H9 (cell line): ENCODE measurements at regions not wholly inside any gene's neighbourhood (a gene's known extent, or its start where the extent isn't known, plus 50 kb on each side); places are given as distances from the start of the nearest gene placed in this dataset.

ENCODE experiments used
- DNase-seq: peaks from one replicate; pipeline ENCODE4 v3.0.0-alpha.2; 2017
- H2AFZ ChIP-seq: one replicate; pipeline ENCODE4 v1.6.1; 2013; ENCODE audit warnings: mild to moderate bottlenecking, low read length, control low read depth, moderate library complexity
- H2AK5ac ChIP-seq: 2 replicates; pipeline ENCODE4 v1.6.1; 2013; ENCODE audit warnings: low read length, control low read depth, mixed read lengths; ENCODE audit not compliant: insufficient read length
- H2BK120ac ChIP-seq: one replicate; pipeline ENCODE4 v1.6.1; 2013; ENCODE audit warnings: low read depth, mild to moderate bottlenecking, low read length, control low read depth, inconsistent platforms; ENCODE audit not compliant: poor library complexity, severe bottlenecking
- H2BK12ac ChIP-seq: 2 replicates; pipeline ENCODE4 v1.6.1; 2013; ENCODE audit warnings: low read length, control low read depth, mixed read lengths, low read depth; ENCODE audit not compliant: insufficient read length
- H2BK15ac ChIP-seq: 2 replicates; pipeline ENCODE4 v1.6.1; 2013; ENCODE audit warnings: low read depth, low read length, control low read depth
- H2BK20ac ChIP-seq: one replicate; pipeline ENCODE4 v1.6.1; 2013; ENCODE audit warnings: low read depth, mild to moderate bottlenecking, low read length, control low read depth, inconsistent platforms; ENCODE audit not compliant: poor library complexity, severe bottlenecking
- H2BK5ac ChIP-seq: 2 replicates; pipeline ENCODE4 v1.6.1; 2013; ENCODE audit warnings: low read length, control low read depth, mixed read lengths; ENCODE audit not compliant: insufficient read length
- H3K14ac ChIP-seq: 2 replicates; pipeline ENCODE4 v1.6.1; 2013; ENCODE audit warnings: low read length, control low read depth; ENCODE audit not compliant: insufficient read depth
- H3K18ac ChIP-seq: 2 replicates; pipeline ENCODE4 v1.6.1; 2013; ENCODE audit warnings: low read depth, mild to moderate bottlenecking, mixed read lengths, low read length, control low read depth; ENCODE audit not compliant: insufficient read length
- H3K23ac ChIP-seq: 2 replicates; pipeline ENCODE4 v1.6.1; 2013; ENCODE audit warnings: low read length, control low read depth, mixed read lengths, low read depth; ENCODE audit not compliant: insufficient read length
- H3K23me2 ChIP-seq: 2 replicates; pipeline ENCODE4 v1.6.1; 2013; ENCODE audit warnings: low read depth, mild to moderate bottlenecking, mixed read lengths, low read length, control low read depth; ENCODE audit not compliant: insufficient read length, poor library complexity, severe bottlenecking
- H3K27ac ChIP-seq: 2 replicates; pipeline ENCODE4 v1.5.1; 2013; ENCODE audit warnings: low read length, control low read depth, mixed read lengths, low read depth; ENCODE audit not compliant: insufficient read length
- H3K27me3 ChIP-seq: 2 replicates; pipeline ENCODE4 v1.6.1; 2013; ENCODE audit warnings: low read length, control low read depth, inconsistent platforms; ENCODE audit not compliant: insufficient read depth
- H3K4ac ChIP-seq: 2 replicates; pipeline ENCODE4 v1.6.1; 2013; ENCODE audit warnings: low read depth, mild to moderate bottlenecking, control low read depth, inconsistent platforms, low read length, moderate library complexity
- H3K4me1 ChIP-seq: 2 replicates; pipeline ENCODE4 v1.6.1; 2013; ENCODE audit warnings: low read length, control low read depth, inconsistent platforms; ENCODE audit not compliant: insufficient read depth
- H3K4me2 ChIP-seq: 2 replicates; pipeline ENCODE4 v1.6.1; 2013; ENCODE audit warnings: low read length, control low read depth, mixed read lengths; ENCODE audit not compliant: insufficient read length, insufficient read depth
- H3K56ac ChIP-seq: 2 replicates; pipeline ENCODE4 v1.6.1; 2013; ENCODE audit warnings: low read depth, mild to moderate bottlenecking, mixed read lengths, low read length, control low read depth; ENCODE audit not compliant: insufficient read length
- H3K79me1 ChIP-seq: 2 replicates; pipeline ENCODE4 v1.6.1; 2013; ENCODE audit warnings: low read depth, mild to moderate bottlenecking, moderate library complexity, low read length, control low read depth, inconsistent platforms; ENCODE audit not compliant: insufficient read depth, poor library complexity, severe bottlenecking
- H3K79me2 ChIP-seq: 2 replicates; pipeline ENCODE4 v1.6.1; 2013; ENCODE audit warnings: low read length, control low read depth, inconsistent platforms; ENCODE audit not compliant: insufficient read depth
- H3K9ac ChIP-seq: 2 replicates; pipeline ENCODE4 v1.6.1; 2013; ENCODE audit warnings: low read length, control low read depth, mixed read lengths; ENCODE audit not compliant: insufficient read length; ENCODE audit errors: extremely low read depth
- H3K9me3 ChIP-seq: one replicate; pipeline ENCODE4 v1.6.1; 2013; ENCODE audit warnings: low read depth, low read length, inconsistent platforms; ENCODE audit not compliant: control insufficient read depth
- H3T11ph ChIP-seq: one replicate; pipeline ENCODE4 v1.6.1; 2013; ENCODE audit warnings: mild to moderate bottlenecking, low read length, control low read depth, inconsistent platforms
- H4K20me1 ChIP-seq: one replicate; pipeline ENCODE4 v1.6.1; 2013; ENCODE audit not compliant: control insufficient read depth, insufficient read length, insufficient read depth
- H4K5ac ChIP-seq: 2 replicates; pipeline ENCODE4 v1.6.1; 2013; ENCODE audit warnings: low read depth, mild to moderate bottlenecking, mixed read lengths, low read length, control low read depth; ENCODE audit not compliant: insufficient read length
- H4K8ac ChIP-seq: replicated peaks from 2 replicates; pipeline ENCODE4 v1.6.1; 2013; ENCODE audit warnings: low read length, control low read depth, mixed read lengths, low read depth; ENCODE audit not compliant: insufficient read length
- H4K91ac ChIP-seq: 2 replicates; pipeline ENCODE4 v1.6.1; 2013; ENCODE audit warnings: low read depth, mild to moderate bottlenecking, moderate library complexity, mixed read lengths, low read length, control low read depth; ENCODE audit not compliant: insufficient read length
- H3K27ac Mint-ChIP-seq, 3 experiments: 2 replicates in 2 of 3; 3 replicates in 1 of 3; pipeline ENCODE4 v1.8.0; 2020 to 2021; ENCODE audit warnings: mixed read lengths in 3 of 3, mild to moderate bottlenecking in 1 of 3, moderate library complexity in 1 of 3
- H3K27me3 Mint-ChIP-seq: 2 replicates; pipeline ENCODE4 v1.8.0; 2021; ENCODE audit warnings: low read depth, mild to moderate bottlenecking, moderate library complexity, mixed read lengths
- H3K36me3 Mint-ChIP-seq, 3 experiments: 2 replicates in 2 of 3; 3 replicates in 1 of 3; pipeline ENCODE4 v1.8.0; 2020 to 2021; ENCODE audit warnings: low read depth in 3 of 3, mixed read lengths in 3 of 3; ENCODE audit not compliant: insufficient read depth in 1 of 3
- H3K4me1 Mint-ChIP-seq, 2 experiments: 2 replicates each; pipeline ENCODE4 v1.8.0; 2020; ENCODE audit warnings: mixed read lengths in 2 of 2
- H3K4me3 Mint-ChIP-seq, 2 experiments: 2 replicates in 1 of 2; 3 replicates in 1 of 2; pipeline ENCODE4 v1.8.0; 2020 to 2021; ENCODE audit warnings: mild to moderate bottlenecking in 2 of 2, mixed read lengths in 2 of 2, moderate library complexity in 1 of 2
- H3K9me3 Mint-ChIP-seq, 2 experiments: 2 replicates in 1 of 2; 3 replicates in 1 of 2; pipeline ENCODE4 v1.8.0; 2020; ENCODE audit warnings: mild to moderate bottlenecking in 2 of 2, mixed read lengths in 2 of 2, moderate library complexity in 1 of 2
- WGBS: extraction: QIAGEN DNeasy Blood & Tissue Kit; methylation state at CpG from one replicate; pipeline ENCODE4 v1.1.7; 2013; ENCODE audit warnings: missing lambda C conversion rate, low lambda C conversion rate, mixed read lengths; ENCODE audit not compliant: insufficient read length; ENCODE audit errors: extremely low coverage; 5-methylcytosine and 5-hydroxymethylcytosine counted together
- TF ChIP-seq, protein P1 (sequence below): fragments of 200-600 bp; sonication (generic); conservative IDR thresholded peaks from 3 replicates; pipeline ENCODE4 v1.8.0; 2021; ENCODE audit warnings: antibody characterized with exemption, mild to moderate bottlenecking

DNA sequence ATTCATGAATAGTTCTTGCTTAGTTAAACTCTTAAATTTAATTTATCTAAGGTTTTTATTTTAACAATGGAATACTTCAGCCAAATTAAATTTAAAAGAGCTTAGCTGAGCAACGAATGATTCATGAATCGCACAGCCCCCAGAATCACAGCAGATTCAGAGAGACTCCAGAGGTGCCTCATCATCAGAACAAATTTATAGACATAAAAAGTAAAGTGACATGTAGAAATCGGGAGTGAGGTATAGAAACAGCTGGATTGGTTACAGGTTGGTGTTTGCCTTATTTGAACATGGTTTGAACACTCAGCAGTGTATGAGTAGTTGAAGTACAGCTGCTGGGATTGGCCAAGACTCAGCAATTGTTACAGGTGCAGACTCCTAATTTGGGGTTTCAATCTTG is 132.7 kb upstream of the MAP3K4 start:
- Histone ChIP-seq H4K20me1 (no peaks in the 10 kb centered on the region), H2BK120ac (no peak overlapping the region), H4K91ac (no peak overlapping the region), H2BK20ac (no peak overlapping the region), H3T11ph (no peak overlapping the region), H2AK5ac (no peak overlapping the region), H3K9ac (no peak overlapping the region), H4K5ac (no peak overlapping the region), H3K18ac (no peak overlapping the region), H3K56ac (no peak overlapping the region), H3K4ac (no peak overlapping the region), H3K14ac (no peak overlapping the region), H3K9me3 (no peaks in the 10 kb centered on the region), H3K79me1 (no peaks in the 10 kb centered on the region), H3K4me2 (no peak overlapping the region), H3K4me1 (no peaks in the 10 kb centered on the region), H3K23ac (no peak overlapping the region), H3K79me2 (no peaks in the 10 kb centered on the region), H2BK5ac (no peak overlapping the region), H3K27me3 (no peaks in the 10 kb centered on the region), H4K8ac (no peak overlapping the region), H2AFZ (no peak overlapping the region), H3K27ac (no peak overlapping the region), H2BK12ac (no peak overlapping the region), H3K23me2 (no peaks in the 10 kb centered on the region), H2BK15ac (no peak overlapping the region)
- TF ChIP-seq, protein P1, sequence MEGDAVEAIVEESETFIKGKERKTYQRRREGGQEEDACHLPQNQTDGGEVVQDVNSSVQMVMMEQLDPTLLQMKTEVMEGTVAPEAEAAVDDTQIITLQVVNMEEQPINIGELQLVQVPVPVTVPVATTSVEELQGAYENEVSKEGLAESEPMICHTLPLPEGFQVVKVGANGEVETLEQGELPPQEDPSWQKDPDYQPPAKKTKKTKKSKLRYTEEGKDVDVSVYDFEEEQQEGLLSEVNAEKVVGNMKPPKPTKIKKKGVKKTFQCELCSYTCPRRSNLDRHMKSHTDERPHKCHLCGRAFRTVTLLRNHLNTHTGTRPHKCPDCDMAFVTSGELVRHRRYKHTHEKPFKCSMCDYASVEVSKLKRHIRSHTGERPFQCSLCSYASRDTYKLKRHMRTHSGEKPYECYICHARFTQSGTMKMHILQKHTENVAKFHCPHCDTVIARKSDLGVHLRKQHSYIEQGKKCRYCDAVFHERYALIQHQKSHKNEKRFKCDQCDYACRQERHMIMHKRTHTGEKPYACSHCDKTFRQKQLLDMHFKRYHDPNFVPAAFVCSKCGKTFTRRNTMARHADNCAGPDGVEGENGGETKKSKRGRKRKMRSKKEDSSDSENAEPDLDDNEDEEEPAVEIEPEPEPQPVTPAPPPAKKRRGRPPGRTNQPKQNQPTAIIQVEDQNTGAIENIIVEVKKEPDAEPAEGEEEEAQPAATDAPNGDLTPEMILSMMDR: no peak
- H3K27me3 Mint-ChIP-seq: no peaks in the 10 kb centered on the region
- H3K27ac Mint-ChIP-seq: no peak overlapping the region
- no peak overlapping the region for H3K4me3 Mint-ChIP-seq
- H3K4me1 Mint-ChIP-seq: no peaks in the 10 kb centered on the region
- H3K36me3 Mint-ChIP-seq: no peaks in the 10 kb centered on the region
- DNase-seq: no peak
- H3K9me3 Mint-ChIP-seq: no peaks in the 10 kb centered on the region
- no CpG with 5 or more reads among the region's 3 CpGs for WGBS
